ENCODE measurements at regions not wholly inside any gene's neighbourhood (a gene's known extent, or its start where the extent isn't known, plus 50 kb on each side); places are given as distances from the start of the nearest gene placed in this dataset.

DNA sequence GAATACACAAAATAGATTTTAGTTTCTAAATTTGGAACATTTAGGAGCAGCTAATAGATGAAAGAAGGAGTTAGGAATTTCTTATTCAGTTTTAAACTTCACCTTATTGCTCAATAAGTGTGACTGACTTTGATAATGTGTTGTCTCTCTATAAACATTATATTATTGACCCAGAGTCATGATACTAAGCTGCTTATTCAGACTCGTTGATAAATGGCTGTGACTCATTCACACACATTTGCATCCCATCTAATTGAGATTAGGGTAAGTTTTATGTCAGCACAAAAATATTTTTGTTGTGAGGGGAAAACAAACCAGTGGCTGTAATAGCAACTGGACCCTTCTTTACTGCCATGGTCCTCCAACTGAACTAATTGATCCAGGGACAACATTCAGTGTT is 137.6 kb downstream of the GOLIM4 start:
- H3K4me3 ChIP-seq (ENCODE audit: low read length): no peak overlapping the region
- no peak for DNase-seq (ENCODE audit: low read depth, low spot score)

DNA sequence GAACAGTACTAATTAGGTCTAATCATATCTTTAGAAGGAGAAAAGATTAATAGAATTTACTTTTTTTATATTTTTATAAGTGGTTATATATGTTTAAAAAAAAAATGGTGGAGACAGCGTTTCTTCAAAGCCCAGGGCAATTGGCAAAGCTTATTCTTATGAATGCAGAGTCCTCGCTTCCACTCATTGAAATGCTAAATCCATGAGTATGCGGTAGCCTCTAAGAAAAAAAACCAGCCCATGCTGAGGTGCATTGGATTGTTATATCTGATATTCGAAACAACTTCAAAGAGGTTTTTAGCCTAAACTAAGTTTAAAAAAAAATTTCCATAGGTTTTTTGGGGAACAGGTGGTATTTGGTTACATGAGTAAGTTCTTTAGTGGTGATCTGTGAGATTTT is 142.8 kb downstream of the GOLIM4 start:
- no peak overlapping the region for H3K4me3 ChIP-seq (ENCODE audit: low read length)
- no peak for DNase-seq (ENCODE audit: low read depth, low spot score)

DNA sequence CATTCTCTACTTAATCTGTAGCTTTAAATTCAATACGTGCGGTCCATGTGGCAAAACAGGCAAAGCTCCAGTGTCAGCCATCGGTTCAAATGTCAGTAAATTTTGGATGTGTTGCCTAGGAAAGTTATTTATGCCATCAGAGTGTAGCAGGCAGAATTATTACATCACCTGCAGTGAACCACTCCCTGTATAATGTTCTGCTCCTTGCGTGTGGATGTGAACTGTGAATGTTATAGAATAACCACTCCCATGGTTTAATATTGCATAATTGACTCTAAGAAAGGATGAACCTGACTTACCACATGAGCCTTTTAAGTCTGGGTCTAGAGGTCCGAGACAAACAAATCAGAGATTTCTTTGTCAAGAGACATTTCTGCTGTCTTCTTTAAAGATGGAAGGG is 145.5 kb downstream of the GOLIM4 start:
- H3K4me3 ChIP-seq (ENCODE audit: low read length): no peak overlapping the region
- no peak for DNase-seq (ENCODE audit: low read depth, low spot score)

DNA sequence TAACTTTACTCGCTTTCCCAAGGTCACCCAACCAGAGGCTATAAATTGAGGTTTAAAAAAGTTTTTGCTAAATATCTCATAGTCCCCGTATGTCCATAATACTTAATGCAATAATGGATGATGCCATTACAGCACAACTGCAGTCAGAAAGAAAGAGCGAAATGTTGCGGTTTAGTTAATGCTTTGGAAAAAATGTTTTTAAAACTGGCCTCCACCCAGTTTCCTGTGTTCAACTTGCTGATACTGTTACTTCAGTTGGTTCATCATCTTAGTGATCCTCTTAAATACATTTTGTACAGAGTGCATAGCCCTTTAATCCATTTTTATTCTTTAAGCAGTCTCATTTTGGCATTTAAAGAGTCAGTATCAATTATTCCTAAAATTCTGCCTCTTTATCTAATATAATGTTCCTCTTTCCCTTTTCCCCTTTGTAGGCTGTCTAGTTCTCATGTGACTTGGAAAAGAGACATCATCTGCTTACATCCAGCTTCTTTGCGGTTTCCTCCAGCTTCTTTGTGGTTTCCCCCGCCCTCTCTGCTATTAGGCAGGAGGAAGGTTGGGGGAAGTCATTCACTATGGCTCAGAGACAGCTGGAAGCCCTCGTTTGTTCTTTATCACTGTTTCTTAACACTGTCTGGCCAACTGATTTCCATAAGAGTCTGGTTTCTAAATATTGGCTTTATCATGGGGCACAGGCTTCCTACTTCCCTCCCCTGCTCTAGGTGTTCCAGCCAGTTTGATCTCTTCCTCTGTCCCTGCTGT is 154.3 kb downstream of the GOLIM4 start:
- DNase-seq (ENCODE audit: low read depth, low spot score): peak; percentile 5

DNA sequence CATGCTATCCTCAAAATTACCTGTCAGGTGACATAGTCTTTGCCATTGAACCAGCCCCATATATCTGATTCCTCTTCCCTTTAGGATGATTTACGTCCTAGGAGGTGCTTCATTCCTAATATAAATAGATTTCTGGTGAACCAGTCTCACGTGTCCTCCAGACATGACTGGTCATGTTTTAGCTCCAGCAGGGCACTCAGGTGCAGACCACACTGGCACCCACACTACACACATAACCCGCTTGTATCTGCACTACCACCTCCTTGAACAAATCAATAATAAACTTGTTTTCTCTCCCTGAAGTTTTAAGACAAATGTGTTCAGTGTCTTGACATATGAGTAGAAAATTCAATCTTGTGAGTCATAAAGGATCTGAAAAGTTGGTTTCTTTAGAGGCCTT is 155.5 kb downstream of the GOLIM4 start:
- DNase-seq (ENCODE audit: low read depth, low spot score): no peak
- H3K4me3 ChIP-seq (ENCODE audit: low read length): no peak overlapping the region

More for the DNA sequence above, 154.3 kb downstream of the GOLIM4 start:
- no peak overlapping the region for H3K4me3 ChIP-seq (ENCODE audit: low read length)

DNA sequence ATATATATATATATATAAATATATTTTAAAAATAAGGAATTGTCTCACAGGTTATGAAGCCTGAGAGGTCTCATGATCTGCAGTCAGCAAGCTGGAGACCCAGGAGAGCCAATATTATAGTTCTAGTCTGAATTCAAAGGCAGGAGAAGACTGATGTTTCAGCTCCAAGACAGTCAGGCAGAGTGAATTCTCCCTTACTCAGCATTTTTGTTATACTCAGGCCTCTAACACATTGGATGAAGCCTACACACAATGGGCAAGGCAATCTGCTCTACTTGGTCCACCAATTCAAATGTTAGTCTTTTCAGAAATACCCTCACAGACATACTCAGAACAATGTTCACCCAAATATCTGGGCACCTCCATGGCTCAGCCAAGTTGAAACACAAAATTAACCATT is 157.2 kb downstream of the GOLIM4 start:
- no peak overlapping the region for H3K4me3 ChIP-seq (ENCODE audit: low read length)
- DNase-seq (ENCODE audit: low read depth, low spot score): no peak

DNA sequence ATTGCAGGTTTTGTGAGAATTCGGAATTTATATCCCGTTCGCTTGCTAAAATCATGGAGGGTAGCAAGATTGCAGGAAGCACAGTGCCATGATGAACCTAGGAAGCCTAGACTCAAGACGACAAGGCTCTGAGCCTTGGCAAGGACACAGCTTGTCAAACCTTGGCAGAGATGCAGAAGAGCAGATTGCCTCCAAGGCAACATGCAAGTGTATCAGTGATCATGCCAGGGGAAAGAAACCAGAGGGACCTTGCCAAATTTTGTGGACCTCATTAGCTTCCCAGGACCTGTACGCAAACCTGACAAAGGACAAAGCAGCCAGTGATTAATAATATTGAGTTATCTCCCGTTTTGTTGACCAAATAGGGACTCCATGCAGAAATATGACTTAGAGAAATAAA is 159.7 kb downstream of the GOLIM4 start:
- no peak overlapping the region for H3K4me3 ChIP-seq (ENCODE audit: low read length)
- DNase-seq (ENCODE audit: low read depth, low spot score): no peak

DNA sequence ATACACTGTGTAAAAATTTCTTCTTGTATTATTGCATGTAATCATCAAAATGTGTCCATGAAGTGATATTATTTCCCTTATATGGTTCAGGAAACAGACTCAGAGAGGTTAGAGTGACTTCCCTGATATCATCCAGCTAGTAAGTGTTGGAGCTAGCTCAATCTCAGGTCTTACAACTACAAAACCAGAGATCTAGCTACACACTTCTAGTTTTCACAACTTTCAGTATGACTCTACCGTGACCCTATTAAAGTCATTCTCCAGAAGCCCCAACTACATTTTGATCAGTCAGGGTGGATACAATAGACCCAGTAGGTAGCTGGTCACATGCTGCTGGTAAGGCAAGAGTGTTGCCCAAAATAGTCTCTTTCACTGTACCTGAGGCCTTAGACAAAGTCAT is 165.3 kb downstream of the GOLIM4 start:
- no peak overlapping the region for H3K4me3 ChIP-seq (ENCODE audit: low read length)
- DNase-seq (ENCODE audit: low read depth, low spot score): no peak

DNA sequence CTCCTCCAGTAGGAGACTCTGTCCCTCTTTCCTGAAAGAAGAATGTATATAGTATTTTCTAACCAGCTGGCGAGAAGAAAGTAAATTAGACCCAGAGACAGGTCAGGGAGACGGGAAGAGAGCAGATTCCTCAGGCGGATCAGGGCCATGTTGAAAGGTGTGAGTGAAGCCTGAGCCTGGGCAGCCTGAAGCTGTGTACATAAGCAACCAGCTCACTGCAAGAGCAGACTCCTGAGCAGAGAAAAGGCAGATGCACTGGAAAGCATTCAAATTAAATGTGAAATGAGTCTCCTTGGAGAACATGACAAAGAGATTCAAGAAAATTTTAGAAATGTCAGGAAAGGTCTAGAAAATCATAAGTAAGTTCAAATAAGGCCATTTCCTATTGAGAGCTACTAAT is 165.8 kb downstream of the GOLIM4 start:
- H3K4me3 ChIP-seq (ENCODE audit: low read length): no peak overlapping the region
- DNase-seq (ENCODE audit: low read depth, low spot score): no peak

DNA sequence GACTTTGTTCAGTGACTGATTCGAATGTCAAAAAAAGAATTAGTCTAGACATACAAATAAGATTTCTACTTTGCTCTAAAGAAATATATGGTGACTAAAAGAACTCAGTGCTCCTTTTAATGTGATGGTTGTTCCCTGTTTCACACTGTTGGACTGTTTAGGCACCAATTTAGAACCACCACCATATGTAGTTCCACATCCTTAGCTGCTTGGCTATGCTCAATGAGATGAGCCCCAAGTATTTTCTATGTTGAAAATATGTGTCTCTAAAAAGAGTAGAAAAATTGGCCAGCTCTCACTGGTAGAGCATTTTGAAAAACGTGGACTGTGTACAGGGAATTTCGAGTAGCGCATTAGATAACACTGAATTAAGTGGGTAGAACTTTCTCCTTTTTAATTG is 167.3 kb downstream of the GOLIM4 start:
- no peak overlapping the region for H3K4me3 ChIP-seq (ENCODE audit: low read length)
- no peak for DNase-seq (ENCODE audit: low read depth, low spot score)

DNA sequence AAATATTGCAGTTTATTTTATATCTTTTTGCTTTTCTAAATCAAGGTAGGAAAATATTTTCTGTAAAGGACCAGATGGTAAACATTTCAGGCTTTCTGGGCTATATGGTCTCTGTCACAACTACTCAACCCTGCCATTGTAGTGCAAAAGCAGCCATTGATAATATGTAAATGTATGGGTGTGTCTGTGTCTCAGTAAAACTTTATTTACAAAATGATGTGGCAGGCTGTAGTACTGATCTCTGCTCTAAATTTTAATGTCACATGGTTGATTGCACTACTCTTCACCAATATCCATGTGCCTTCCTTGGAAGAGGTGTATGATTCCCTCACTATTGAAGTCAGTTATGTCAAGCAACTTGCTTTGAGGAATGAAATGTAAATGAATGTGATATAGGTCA is 175.0 kb downstream of the GOLIM4 start:
- no peak overlapping the region for H3K4me3 ChIP-seq (ENCODE audit: low read length)
- no peak for DNase-seq (ENCODE audit: low read depth, low spot score)

DNA sequence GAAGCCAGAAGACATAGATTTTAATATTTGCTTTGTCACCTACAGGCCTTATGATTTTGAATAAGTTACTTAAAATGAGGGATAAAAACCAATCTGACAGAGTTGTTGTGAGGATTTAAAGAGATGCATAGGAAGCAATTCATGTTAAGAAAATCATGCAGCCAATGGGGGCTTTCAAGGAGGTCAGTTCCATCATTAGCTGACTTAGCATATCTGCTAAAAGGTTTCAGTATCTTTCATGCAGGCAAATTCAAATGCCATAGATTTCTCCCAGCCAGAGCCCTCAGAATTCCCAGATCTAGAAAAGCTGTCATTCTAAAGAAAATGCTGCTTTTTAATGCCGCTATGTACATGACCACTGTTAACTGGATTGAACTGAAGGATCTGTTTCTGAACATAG is 176.1 kb downstream of the GOLIM4 start:
- H3K4me3 ChIP-seq (ENCODE audit: low read length): no peak overlapping the region
- no peak for DNase-seq (ENCODE audit: low read depth, low spot score)

DNA sequence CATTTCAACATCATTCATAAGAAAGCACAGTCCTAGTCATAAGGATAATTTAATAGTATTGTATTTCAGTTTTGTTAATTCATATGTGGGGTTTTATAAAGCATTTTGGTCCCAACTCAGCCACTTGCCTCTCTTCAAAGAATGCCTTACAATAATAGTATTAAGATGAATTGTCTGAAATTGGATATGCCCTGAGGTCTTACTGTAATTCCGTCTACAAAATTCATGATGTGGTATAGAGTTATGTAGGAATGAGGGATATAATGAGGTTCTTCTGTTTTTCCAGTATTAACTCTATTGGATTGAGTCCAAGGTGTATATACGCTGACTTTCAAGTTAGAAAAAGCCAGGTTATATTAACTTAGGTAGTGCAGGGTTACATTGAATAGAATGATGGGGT is 177.0 kb downstream of the GOLIM4 start:
- DNase-seq (ENCODE audit: low read depth, low spot score): no peak
- H3K4me3 ChIP-seq (ENCODE audit: low read length): no peak overlapping the region

DNA sequence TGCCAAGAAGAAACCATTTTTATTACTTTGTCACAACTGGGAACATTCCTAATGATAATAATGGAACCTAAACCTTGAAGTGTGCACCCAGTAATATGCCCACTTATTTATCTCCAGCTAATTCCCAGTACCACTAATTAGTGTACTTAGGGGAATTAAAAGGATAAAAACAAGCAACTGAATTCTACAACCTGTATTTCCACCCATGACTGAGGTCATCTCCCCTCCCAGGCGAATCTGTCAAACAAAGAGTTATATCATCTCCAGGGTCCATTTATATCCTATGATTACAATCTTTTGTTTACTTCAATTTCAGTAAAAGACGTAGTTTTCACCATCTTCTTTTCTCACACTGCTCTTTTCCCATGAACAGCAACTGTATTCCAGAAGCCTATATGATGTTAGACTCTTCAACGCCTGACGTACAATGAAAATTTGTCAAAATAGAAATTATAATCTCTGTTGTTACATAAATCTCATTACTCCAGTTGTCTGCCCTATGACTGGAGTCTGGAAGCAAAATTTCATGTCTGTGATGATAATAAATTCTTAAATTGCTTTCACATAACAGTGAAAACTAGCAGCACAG is 177.6 kb downstream of the GOLIM4 start:
- DNase-seq (ENCODE audit: low read depth, low spot score): no peak
- no peak overlapping the region for H3K4me3 ChIP-seq (ENCODE audit: low read length)

DNA sequence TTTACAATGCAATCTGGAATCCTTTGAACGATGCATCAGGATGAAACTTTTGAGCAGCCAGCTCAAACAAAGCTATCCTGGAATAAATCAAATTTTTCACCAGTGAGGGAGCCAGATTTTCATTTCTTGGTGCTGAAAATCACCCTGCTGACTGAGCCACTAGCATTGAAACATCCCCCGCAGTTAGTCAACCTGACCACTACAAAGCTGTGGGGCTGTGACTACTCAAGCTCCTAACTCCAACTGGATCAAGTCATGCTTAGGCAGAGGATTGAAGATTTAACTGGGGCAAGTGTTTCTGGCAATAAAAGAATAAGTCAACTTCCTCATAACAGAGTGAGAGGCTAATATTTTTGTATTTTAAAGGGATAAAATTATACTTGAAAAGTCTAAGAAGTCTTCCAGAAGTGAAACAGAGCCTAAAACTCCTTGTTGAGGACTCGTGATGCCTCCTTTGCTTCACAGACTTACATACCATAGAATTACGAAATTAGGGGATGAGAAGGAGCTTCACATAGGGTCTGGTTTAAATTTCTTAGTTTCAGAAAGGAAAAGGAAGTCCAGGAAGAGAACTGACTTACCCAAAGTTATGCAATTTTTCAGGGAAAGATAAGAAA is 177.8 kb downstream of the SERPINI1 start:
- DNase-seq (ENCODE audit: low read depth, low spot score): no peak
- H3K4me3 ChIP-seq (ENCODE audit: low read length): no peak overlapping the region

DNA sequence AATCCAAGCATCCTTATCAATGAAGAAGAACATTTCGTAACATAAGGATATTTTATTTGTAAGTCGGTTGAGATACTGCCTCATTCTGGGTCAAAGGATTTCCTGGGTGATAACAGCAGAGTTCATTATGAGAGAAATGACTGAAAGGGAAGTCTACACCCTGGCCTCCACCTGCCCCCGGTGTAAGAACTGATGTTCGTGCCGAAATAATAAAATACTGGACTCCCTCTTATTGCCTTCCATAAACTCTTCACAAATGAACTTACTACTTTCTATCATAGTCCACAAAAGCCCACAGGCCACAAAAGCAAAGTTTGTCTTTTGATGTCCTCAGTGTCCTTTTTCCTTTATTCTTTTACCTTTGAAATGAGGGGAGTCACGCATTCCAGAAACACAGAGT is 174.4 kb downstream of the SERPINI1 start:
- H3K4me3 ChIP-seq (ENCODE audit: low read length): no peak overlapping the region
- DNase-seq (ENCODE audit: low read depth, low spot score): no peak

DNA sequence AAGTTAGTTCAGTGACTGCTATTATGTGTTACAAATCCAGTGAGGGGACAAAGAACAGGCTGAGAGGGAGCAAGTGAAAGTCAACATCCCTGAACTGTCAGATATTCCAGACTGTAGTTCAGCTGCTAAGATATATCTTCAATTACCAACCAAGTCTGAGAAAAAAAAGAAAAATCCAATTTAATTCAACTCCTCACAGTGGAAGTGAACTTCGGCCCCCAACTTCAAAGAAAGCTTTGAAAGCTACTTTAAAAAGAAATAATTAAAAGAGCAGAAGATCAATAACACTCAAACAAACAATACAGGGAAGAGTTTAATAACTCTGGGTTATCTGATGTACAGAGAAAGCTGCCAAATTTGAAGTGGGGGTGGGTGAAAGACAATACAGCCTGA is 174.0 kb downstream of the SERPINI1 start:
- no peak for DNase-seq (ENCODE audit: low read depth, low spot score)
- H3K4me3 ChIP-seq (ENCODE audit: low read length): no peak overlapping the region

DNA sequence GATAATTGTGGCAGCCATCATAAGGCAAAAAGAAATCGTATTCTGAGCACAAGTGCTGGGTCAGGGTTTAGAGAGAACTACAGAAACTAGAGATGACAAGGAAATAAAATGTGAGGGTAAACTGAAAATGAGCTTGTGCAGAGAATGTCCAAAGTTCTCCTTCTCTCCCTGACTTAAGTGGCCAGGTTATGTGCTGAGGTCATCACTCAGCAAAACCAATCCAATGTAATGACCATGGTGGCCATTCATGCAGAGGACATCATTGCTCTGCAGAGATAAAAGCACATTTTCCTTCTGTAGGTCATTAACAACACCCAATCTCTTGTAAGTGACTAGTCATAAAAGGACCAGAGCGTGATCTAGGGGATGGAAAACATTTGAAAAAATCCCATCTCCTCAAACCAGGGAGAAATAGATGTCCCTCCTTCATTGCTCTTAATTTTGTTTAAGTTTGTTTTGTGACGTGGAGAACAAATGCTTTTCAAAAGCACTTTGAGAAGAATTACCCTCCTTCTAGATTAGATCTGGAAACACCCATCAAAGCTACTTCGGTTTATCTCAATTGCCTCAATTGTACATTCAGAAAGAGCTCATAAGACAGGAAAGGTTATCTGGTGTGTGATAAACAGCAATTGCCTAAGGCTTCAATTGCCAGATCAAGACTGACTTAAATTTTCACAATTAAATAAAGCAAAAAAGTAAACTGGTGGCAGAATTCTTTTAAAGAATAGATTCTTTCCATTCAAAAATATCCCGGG is 173.4 kb downstream of the SERPINI1 start:
- no peak for DNase-seq (ENCODE audit: low read depth, low spot score)
- H3K4me3 ChIP-seq (ENCODE audit: low read length): no peak overlapping the region

DNA sequence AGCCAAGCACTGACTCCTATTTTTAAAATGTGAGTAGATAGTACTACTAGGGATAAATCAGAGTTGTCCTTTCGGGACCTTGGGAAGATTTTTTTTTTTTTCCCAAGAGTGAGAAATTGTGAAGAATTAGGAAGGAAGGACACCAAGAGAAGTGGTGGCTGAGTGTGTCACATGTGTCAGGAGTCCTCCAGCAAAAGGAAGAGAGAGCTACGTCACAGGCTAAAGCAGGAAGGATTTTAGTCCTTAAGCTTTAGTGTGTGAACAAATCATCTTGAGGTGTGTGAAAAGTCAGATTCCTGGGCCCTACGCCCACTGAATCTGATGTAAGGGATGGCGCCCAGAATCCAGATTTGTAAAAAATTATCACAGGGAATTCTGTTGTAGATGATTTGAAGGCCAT is 172.7 kb downstream of the SERPINI1 start:
- H3K4me3 ChIP-seq (ENCODE audit: low read length): no peak overlapping the region
- DNase-seq (ENCODE audit: low read depth, low spot score): no peak

DNA sequence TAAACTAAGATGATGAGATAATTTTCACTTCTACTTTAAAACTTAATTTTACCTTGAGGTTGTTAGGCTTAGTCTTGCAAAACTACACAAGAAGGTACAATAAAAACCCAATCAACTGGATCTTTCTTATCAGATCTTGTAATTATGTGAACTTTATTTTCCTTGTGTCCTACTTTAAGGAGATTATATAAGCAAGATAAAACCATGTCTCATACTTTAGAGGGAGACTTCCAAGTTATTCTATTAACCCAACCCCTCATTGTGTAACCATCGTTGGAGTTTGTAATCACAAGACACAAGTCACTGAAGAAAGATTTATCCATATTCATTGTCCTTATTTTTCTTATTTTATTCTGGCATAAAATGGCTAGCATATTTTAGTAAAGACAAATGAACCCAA is 165.6 kb downstream of the SERPINI1 start:
- no peak for DNase-seq (ENCODE audit: low read depth, low spot score)
- no peak overlapping the region for H3K4me3 ChIP-seq (ENCODE audit: low read length)
